ENCODE measurements at regions not wholly inside any gene's neighbourhood (a gene's known extent, or its start where the extent isn't known, plus 50 kb on each side); places are given as distances from the start of the nearest gene placed in this dataset.

GRCh38 chr1:194447636-194448035 lies 1261.2 kb upstream of the B3GALT2 start:
- TF ChIP-seq FOXP2 (optimal IDR thresholded peaks at IDR 0.05; ENCODE audit: borderline replicate concordance, extremely low read depth, extremely low read length, insufficient read depth), result no peak
- TF ChIP-seq, protein P1, sequence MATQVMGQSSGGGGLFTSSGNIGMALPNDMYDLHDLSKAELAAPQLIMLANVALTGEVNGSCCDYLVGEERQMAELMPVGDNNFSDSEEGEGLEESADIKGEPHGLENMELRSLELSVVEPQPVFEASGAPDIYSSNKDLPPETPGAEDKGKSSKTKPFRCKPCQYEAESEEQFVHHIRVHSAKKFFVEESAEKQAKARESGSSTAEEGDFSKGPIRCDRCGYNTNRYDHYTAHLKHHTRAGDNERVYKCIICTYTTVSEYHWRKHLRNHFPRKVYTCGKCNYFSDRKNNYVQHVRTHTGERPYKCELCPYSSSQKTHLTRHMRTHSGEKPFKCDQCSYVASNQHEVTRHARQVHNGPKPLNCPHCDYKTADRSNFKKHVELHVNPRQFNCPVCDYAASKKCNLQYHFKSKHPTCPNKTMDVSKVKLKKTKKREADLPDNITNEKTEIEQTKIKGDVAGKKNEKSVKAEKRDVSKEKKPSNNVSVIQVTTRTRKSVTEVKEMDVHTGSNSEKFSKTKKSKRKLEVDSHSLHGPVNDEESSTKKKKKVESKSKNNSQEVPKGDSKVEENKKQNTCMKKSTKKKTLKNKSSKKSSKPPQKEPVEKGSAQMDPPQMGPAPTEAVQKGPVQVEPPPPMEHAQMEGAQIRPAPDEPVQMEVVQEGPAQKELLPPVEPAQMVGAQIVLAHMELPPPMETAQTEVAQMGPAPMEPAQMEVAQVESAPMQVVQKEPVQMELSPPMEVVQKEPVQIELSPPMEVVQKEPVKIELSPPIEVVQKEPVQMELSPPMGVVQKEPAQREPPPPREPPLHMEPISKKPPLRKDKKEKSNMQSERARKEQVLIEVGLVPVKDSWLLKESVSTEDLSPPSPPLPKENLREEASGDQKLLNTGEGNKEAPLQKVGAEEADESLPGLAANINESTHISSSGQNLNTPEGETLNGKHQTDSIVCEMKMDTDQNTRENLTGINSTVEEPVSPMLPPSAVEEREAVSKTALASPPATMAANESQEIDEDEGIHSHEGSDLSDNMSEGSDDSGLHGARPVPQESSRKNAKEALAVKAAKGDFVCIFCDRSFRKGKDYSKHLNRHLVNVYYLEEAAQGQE (IDR thresholded peaks at IDR 0.05; ENCODE audit: insufficient read depth in 1 of 2, low read depth in 2 of 2, low read length in 2 of 2), result no peak
- no peak for TF ChIP-seq TAF1 (IDR thresholded peaks at IDR 0.05; ENCODE audit: borderline replicate concordance, insufficient read depth, low read length)
- TF ChIP-seq SIN3A (IDR thresholded peaks at IDR 0.05; ENCODE audit: borderline replicate concordance, insufficient read depth, low read length), result no peak
- no peak for TF ChIP-seq POLR2AphosphoS5 (IDR thresholded peaks at IDR 0.05; ENCODE audit: low read depth, low read length)

DNA sequence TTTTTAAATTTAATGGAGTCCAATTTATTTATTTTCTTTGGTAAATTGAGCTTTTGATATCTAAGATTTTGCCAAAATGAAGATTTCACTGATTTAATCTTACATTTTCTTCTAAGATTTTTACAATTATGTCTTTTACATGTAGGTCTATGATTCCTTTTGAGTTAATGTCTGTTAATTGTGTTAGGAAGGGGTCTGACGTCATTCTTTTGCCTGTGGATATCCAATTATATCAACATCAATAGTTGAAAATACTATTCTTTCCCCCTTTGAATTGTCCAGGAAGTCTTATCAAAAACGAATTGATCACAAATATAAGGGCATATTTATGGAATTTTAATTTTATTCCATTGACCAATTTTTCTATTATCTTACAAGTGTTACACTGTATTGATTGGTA lies 1258.8 kb upstream of the B3GALT2 start:
- TF ChIP-seq, protein P1 (IDR thresholded peaks at IDR 0.05; ENCODE audit: insufficient read depth in 1 of 2, low read depth in 2 of 2, low read length in 2 of 2), result no peak
- no peak for TF ChIP-seq FOXP2 (optimal IDR thresholded peaks at IDR 0.05; ENCODE audit: borderline replicate concordance, extremely low read depth, extremely low read length, insufficient read depth)
- TF ChIP-seq TAF1 (IDR thresholded peaks at IDR 0.05; ENCODE audit: borderline replicate concordance, insufficient read depth, low read length), result no peak
- TF ChIP-seq POLR2AphosphoS5 (IDR thresholded peaks at IDR 0.05; ENCODE audit: low read depth, low read length), result no peak
- no peak for TF ChIP-seq SIN3A (IDR thresholded peaks at IDR 0.05; ENCODE audit: borderline replicate concordance, insufficient read depth, low read length)

GRCh38 chr1:194442901-194443575 lies 1256.6 kb upstream of the B3GALT2 start:
- TF ChIP-seq POLR2AphosphoS5 (IDR thresholded peaks at IDR 0.05; ENCODE audit: low read depth, low read length), result no peak

- no peak for TF ChIP-seq SIN3A (IDR thresholded peaks at IDR 0.05; ENCODE audit: borderline replicate concordance, insufficient read depth, low read length)
- no peak for TF ChIP-seq POLR2AphosphoS5 (IDR thresholded peaks at IDR 0.05; ENCODE audit: low read depth, low read length)
- no peak for TF ChIP-seq TAF1 (IDR thresholded peaks at IDR 0.05; ENCODE audit: borderline replicate concordance, insufficient read depth, low read length)
- TF ChIP-seq, protein P1 (IDR thresholded peaks at IDR 0.05; ENCODE audit: insufficient read depth in 1 of 2, low read depth in 2 of 2, low read length in 2 of 2), result no peak
- TF ChIP-seq FOXP2 (optimal IDR thresholded peaks at IDR 0.05; ENCODE audit: borderline replicate concordance, extremely low read depth, extremely low read length, insufficient read depth), result no peak
These were observed 1250.7 kb upstream of the B3GALT2 start for GRCh38 chr1:194437135-194437534.

DNA sequence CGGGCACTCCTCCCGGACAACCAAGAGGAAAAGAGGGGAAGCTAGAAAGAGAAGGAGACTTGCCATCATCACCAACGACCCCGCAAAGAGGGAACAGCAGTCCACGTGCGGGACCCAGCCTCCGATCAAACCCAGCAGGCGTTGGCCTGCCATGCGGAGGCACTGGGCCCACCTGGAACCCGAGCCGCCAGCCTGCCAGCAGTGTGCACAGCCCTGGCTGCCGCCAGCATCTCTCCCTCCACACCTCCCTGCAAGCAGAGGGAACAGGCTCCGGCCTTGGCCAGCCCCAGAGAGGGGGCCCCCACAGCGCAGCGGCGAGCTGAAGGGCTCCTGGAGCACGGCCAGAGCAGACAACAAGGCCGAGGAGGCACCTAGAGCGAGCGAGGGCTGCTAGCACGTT lies 1244.7 kb upstream of the B3GALT2 start:
- TF ChIP-seq SIN3A (IDR thresholded peaks at IDR 0.05; ENCODE audit: borderline replicate concordance, insufficient read depth, low read length) (no peak), POLR2AphosphoS5 (IDR thresholded peaks at IDR 0.05; ENCODE audit: low read depth, low read length) (no peak), TAF1 (IDR thresholded peaks at IDR 0.05; ENCODE audit: borderline replicate concordance, insufficient read depth, low read length) (no peak)
- TF ChIP-seq, protein P1 (IDR thresholded peaks at IDR 0.05; ENCODE audit: insufficient read depth in 1 of 2, low read depth in 2 of 2, low read length in 2 of 2), result no peak
